ENCODE measurements at regions not wholly inside any gene's neighbourhood (a gene's known extent, or its start where the extent isn't known, plus 50 kb on each side); places are given as distances from the start of the nearest gene placed in this dataset.
"Not testable (repeated sequence)": the region's sequence is repeated elsewhere in the genome, so short reads cannot be mapped to it uniquely, and the experiment has no call there.

DNA sequence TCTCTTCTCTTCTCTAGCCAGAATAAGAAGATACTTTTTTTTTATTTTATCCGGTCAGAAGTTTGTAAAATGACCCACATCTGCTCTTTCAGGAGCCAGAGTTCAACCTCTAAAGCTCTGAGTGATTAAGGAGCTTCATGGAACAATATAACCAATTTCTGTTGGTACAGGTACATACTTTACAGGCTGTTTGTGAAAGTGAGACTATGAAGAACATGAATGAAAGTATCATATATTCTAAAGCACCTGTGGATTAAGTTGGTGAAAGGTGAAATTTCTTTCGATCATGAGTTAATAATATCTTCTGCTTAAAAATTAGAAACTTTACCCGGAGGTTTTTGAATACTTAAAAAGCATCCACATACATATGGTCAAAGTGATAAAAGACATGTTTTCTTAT lies 65.2 kb downstream of the DMRT2 start:
- DNase-seq = no peak

DNA sequence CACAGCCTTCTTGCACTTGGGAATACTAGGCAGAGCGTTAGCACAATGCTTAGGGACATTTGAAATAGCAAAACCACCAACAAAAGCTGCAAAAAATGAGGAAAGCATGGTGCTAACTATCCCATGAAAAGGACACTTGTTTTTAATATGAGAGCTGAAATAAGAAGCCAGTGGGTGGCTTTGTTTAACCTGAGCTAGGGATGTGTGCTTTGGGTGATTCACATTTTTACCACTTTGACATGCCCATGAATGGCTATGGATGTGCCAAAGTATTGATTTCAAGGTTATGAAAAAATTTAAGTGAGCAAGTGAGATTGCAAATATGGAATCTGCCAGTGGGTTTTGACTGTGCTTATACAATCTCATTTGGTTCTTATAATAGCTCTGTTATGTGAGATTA lies 67.3 kb downstream of the DMRT2 start:
- no peak for DNase-seq

- DNase-seq = no peak
Measured at GRCh38 chr9:1120500-1121165, 70.5 kb downstream of the DMRT2 start.

DNA sequence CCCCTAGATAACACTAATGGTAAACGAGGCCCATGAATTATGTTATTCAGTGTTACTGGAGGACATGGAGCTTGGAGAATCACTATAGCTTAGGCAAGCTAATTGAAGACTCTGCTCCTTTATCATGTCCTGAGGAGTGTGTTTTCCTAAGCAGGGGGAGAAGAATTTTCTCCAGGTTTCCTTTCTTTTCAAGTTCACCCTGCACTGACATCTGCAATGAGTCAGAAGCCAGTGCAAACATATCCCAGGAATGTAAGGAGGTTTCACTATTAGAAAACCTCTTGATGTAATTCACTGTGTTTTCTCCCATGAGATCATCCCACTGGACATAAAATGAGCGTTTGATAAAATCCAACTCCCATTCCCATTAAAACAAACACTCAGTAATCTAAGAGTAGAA lies 75.6 kb downstream of the DMRT2 start:
- no peak for DNase-seq

- no peak for DNase-seq
Measured at GRCh38 chr9:1128046-1128445, 77.9 kb downstream of the DMRT2 start.

- no peak for DNase-seq
Measured at GRCh38 chr9:1129382-1129781, 79.2 kb downstream of the DMRT2 start.

GRCh38 chr9:1140057-1140456 lies 89.9 kb downstream of the DMRT2 start:
- DNase-seq = no peak

DNA sequence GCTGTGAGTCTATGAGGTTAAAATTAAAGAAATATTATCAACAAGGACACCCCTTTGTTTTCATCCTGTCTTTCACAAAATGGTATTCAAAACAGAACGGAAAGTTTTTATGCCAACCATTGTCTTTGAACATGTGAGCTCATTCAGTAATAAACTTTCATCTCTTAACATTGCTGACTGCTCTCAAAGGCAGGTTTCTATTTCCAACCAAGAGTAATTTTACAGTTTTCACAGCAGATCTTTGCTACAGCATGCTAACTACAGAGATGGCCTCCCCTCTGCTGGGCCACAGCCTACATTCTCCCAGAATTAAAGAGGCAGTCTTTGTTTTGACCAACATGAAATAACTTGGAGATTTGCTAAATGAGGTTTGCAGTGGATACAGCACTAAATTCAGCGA lies 101.5 kb downstream of the DMRT2 start:
- no peak for DNase-seq

DNA sequence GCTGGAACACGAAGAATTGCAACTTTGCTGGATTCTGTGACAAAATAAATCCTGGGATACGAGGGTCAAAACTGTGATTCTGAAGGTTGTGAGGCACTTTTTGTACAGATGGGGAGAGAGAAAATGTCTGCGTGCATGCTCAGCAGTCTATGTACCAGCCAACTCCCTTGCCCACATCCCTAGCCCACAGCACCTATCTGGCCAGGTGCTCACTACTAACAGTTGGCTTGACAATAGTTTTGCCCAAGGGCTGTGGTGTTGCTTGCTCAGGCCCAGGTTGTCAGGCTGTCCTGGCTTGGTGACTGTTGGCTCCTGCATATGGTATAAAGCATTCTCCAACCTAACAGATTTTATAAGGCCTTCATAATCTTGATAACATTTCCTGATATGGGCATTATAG lies 102.0 kb downstream of the DMRT2 start:
- DNase-seq = no peak

GRCh38 chr9:1154739-1155138 lies 104.6 kb downstream of the DMRT2 start:
- no peak for DNase-seq

DNA sequence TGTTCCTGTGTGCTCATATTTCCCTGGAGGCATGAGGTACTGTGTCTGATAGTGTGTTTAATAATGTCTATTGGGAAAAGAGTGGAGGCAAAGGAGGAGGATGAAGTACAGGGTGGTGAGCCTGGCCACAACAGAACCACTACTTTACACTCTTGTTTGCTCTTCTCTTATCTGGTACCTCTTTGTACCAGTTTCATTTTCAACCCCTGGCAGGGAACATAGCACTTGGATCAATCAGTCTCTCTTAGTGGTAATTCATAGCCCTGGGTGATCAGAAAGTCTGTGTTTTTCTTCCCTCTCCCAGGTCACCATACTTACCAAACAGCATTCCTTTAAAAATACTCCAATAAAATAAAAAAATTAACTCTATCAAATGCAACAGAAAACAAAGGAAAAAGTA lies 105.4 kb downstream of the DMRT2 start:
- DNase-seq = no peak

- DNase-seq = no peak
Measured at GRCh38 chr9:1156794-1157550, 106.8 kb downstream of the DMRT2 start.

DNA sequence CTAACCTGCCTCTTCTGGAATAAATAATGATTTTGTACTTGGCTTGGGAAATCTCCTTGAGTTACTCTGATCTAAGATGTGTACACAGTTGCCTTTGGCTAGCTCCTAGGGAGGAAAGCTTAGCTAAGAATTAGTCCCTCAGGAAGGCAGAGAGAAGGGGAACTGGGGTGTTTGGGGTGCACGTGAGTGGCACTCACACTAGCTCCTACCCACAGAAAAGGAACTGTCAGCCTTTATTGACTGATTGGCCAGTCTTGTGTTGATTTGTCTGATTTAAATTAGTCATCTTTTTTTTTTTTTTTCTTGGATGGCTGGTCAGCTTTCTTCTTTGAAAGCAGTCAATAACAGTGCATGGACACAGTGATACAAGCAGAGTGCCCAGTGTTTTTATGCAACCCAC lies 107.7 kb downstream of the DMRT2 start:
- no peak for DNase-seq

- DNase-seq = no peak
Measured at GRCh38 chr9:1170918-1171317, 120.8 kb downstream of the DMRT2 start.

DNA sequence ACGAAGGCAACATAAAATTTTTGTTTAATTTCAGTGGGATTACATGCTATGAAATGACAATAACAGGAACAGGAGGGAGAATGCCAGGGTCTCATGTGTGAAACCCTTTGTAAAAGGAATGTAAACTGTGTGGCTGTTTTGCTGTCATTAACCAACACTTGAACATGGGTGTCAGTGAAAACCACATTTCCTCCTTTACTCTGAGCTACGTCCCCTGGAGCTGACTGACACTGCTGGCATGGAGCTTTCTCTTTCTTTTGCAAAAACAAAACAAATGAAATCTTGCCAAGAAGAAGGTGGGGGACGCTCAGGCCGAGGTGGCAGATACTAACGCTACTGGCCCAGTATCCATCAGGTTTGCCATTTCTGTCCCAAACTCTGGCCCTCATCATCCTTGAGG lies 121.4 kb downstream of the DMRT2 start:
- DNase-seq = no peak

DNA sequence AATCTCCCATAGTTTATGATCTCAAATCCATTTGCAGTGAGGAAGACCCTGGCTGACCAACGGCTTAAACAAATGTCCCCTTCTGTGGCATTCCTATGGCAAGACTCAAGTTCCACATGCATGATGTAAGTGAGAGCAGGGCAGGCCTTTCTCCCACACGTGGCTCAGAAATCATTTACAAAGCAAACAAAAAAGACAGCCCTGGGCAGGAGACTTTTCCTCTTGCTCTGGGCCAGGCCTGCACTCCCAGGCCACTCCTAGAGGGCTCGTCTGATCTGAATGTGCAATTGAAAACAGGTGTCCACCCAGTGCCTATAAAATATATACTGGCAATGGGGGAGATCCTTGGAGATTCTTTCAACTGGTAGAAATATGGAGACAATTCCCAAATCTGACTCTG lies 123.1 kb downstream of the DMRT2 start:
- no peak for DNase-seq

- no peak for DNase-seq
Measured at GRCh38 chr9:1173993-1174392, 123.8 kb downstream of the DMRT2 start.

GRCh38 chr9:1179366-1179765 lies 129.2 kb downstream of the DMRT2 start:
- DNase-seq = no peak

DNA sequence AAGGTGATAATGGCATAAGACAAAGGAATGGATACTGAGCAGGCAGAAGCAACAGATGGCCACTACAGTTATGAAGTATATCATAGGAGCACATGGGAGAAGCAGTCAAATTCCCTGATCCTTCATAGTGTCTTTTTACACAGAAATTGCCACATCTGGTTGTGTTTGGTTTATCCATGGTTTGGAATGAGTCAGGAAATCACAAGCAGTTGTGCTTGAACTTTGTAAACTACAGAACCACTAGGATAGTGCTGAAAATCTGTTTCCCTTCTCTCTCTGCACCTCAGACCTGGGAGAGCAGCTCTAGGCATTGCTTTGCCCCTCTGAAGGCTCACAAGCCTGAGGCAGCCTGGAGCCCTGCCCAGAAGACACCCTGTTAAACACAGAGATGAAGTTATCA lies 134.0 kb downstream of the DMRT2 start:
- no peak for DNase-seq

GRCh38 chr9:1187137-1187536 lies 137.0 kb downstream of the DMRT2 start:
- DNase-seq = not testable (repeated sequence)

DNA sequence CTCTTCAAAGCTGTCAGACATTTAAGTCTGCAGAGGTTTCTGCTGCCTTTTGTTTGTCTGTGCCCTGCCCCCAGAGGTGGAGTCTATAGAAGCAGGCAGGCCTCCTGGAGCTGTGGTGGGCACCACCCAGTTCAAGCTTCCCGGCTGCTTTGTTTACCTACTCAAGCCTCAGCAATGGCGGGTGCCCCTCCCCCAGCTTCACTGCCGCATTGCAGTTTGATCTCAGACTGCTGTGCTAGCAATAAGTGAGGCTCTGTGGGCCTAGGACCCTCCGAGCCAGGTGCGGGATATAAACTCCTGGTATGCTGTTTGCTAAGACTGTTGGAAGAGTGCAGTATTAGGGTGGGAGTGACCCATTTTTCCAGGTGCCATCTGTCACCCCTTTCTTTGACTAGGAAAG lies 145.5 kb downstream of the DMRT2 start:
- not testable (repeated sequence) for DNase-seq

DNA sequence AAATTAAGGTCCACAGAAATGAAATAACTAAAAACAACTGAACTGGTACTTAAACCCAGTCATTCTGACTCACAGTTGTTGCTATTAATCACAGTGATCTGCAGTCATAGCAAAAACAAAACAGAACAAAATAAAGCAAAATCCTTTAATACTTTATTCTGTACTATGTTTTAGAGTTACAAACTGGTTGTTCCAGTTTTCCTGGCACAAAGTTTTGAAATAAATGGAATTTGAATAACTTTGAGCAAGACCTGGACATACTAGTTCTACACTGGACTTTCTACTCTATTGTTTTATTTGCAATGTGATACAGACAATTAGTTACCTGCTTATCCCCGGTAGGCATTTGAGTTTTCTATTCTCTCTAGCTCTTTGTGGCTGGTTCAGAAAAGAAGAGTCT lies 147.9 kb downstream of the DMRT2 start:
- DNase-seq = no peak

GRCh38 chr9:1200847-1201251 lies 150.7 kb downstream of the DMRT2 start:
- DNase-seq = no peak

DNA sequence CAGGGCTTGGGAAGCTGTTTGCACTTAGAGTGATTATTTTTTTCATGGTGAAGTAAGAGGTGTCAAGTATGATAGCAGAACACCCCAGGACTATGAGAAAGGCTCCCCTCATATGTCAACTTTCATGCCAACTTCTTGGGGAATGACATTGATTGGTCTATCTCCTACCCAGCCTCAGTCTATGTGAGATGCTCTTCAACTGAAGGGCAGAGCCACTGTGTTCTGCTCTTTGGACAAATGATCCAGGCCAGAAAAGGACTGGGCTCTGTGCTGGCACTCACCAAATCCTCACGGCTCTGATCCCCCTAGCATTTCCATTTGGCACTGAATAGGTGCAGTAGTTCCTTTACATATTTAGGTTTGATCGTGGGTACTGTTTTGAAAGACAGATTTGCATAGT lies 151.1 kb downstream of the DMRT2 start:
- no peak for DNase-seq

DNA sequence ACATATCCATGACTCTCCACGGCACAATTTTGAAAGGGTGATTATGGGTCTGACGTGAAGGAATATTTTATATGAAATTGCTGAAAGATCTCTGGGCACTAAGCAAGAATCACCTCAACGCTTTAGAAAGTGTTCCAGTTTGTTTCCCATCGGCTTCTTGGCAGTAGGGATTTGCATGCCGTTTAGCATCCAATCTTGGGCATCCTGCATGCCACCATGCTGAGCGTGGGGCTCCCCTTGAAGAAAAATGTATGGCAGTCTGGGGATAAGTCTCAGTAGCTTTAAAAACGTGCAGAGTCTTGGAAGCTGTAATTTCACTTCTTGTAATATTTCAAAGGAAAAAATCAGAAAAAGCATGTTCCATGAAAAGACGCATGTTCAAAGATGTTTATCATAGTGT lies 151.7 kb downstream of the DMRT2 start:
- no peak for DNase-seq

Measured in activated CD4-positive, alpha-beta T cell treated with anti-CD3 and anti-CD28 coated beads, Interleukin-2, amount 50 U/mL, for 4 hours (primary cell).